H9 (cell line): ENCODE measurements at regions not wholly inside any gene's neighbourhood (a gene's known extent, or its start where the extent isn't known, plus 50 kb on each side); places are given as distances from the start of the nearest gene placed in this dataset.

ENCODE experiments used
- DNase-seq: peaks from one replicate; pipeline ENCODE4 v3.0.0-alpha.2; 2017
- H2AFZ ChIP-seq: one replicate; pipeline ENCODE4 v1.6.1; 2013; ENCODE audit warnings: mild to moderate bottlenecking, low read length, control low read depth, moderate library complexity
- H2AK5ac ChIP-seq: 2 replicates; pipeline ENCODE4 v1.6.1; 2013; ENCODE audit warnings: low read length, control low read depth, mixed read lengths; ENCODE audit not compliant: insufficient read length
- H2BK120ac ChIP-seq: one replicate; pipeline ENCODE4 v1.6.1; 2013; ENCODE audit warnings: low read depth, mild to moderate bottlenecking, low read length, control low read depth, inconsistent platforms; ENCODE audit not compliant: poor library complexity, severe bottlenecking
- H2BK12ac ChIP-seq: 2 replicates; pipeline ENCODE4 v1.6.1; 2013; ENCODE audit warnings: low read length, control low read depth, mixed read lengths, low read depth; ENCODE audit not compliant: insufficient read length
- H2BK15ac ChIP-seq: 2 replicates; pipeline ENCODE4 v1.6.1; 2013; ENCODE audit warnings: low read depth, low read length, control low read depth
- H2BK20ac ChIP-seq: one replicate; pipeline ENCODE4 v1.6.1; 2013; ENCODE audit warnings: low read depth, mild to moderate bottlenecking, low read length, control low read depth, inconsistent platforms; ENCODE audit not compliant: poor library complexity, severe bottlenecking
- H2BK5ac ChIP-seq: 2 replicates; pipeline ENCODE4 v1.6.1; 2013; ENCODE audit warnings: low read length, control low read depth, mixed read lengths; ENCODE audit not compliant: insufficient read length
- H3K14ac ChIP-seq: 2 replicates; pipeline ENCODE4 v1.6.1; 2013; ENCODE audit warnings: low read length, control low read depth; ENCODE audit not compliant: insufficient read depth
- H3K18ac ChIP-seq: 2 replicates; pipeline ENCODE4 v1.6.1; 2013; ENCODE audit warnings: low read depth, mild to moderate bottlenecking, mixed read lengths, low read length, control low read depth; ENCODE audit not compliant: insufficient read length
- H3K23ac ChIP-seq: 2 replicates; pipeline ENCODE4 v1.6.1; 2013; ENCODE audit warnings: low read length, control low read depth, mixed read lengths, low read depth; ENCODE audit not compliant: insufficient read length
- H3K23me2 ChIP-seq: 2 replicates; pipeline ENCODE4 v1.6.1; 2013; ENCODE audit warnings: low read depth, mild to moderate bottlenecking, mixed read lengths, low read length, control low read depth; ENCODE audit not compliant: insufficient read length, poor library complexity, severe bottlenecking
- H3K27ac ChIP-seq: 2 replicates; pipeline ENCODE4 v1.5.1; 2013; ENCODE audit warnings: low read length, control low read depth, mixed read lengths, low read depth; ENCODE audit not compliant: insufficient read length
- H3K27me3 ChIP-seq: 2 replicates; pipeline ENCODE4 v1.6.1; 2013; ENCODE audit warnings: low read length, control low read depth, inconsistent platforms; ENCODE audit not compliant: insufficient read depth
- H3K4ac ChIP-seq: 2 replicates; pipeline ENCODE4 v1.6.1; 2013; ENCODE audit warnings: low read depth, mild to moderate bottlenecking, control low read depth, inconsistent platforms, low read length, moderate library complexity
- H3K4me1 ChIP-seq: 2 replicates; pipeline ENCODE4 v1.6.1; 2013; ENCODE audit warnings: low read length, control low read depth, inconsistent platforms; ENCODE audit not compliant: insufficient read depth
- H3K4me2 ChIP-seq: 2 replicates; pipeline ENCODE4 v1.6.1; 2013; ENCODE audit warnings: low read length, control low read depth, mixed read lengths; ENCODE audit not compliant: insufficient read length, insufficient read depth
- H3K56ac ChIP-seq: 2 replicates; pipeline ENCODE4 v1.6.1; 2013; ENCODE audit warnings: low read depth, mild to moderate bottlenecking, mixed read lengths, low read length, control low read depth; ENCODE audit not compliant: insufficient read length
- H3K79me1 ChIP-seq: 2 replicates; pipeline ENCODE4 v1.6.1; 2013; ENCODE audit warnings: low read depth, mild to moderate bottlenecking, moderate library complexity, low read length, control low read depth, inconsistent platforms; ENCODE audit not compliant: insufficient read depth, poor library complexity, severe bottlenecking
- H3K79me2 ChIP-seq: 2 replicates; pipeline ENCODE4 v1.6.1; 2013; ENCODE audit warnings: low read length, control low read depth, inconsistent platforms; ENCODE audit not compliant: insufficient read depth
- H3K9ac ChIP-seq: 2 replicates; pipeline ENCODE4 v1.6.1; 2013; ENCODE audit warnings: low read length, control low read depth, mixed read lengths; ENCODE audit not compliant: insufficient read length; ENCODE audit errors: extremely low read depth
- H3K9me3 ChIP-seq: one replicate; pipeline ENCODE4 v1.6.1; 2013; ENCODE audit warnings: low read depth, low read length, inconsistent platforms; ENCODE audit not compliant: control insufficient read depth
- H3T11ph ChIP-seq: one replicate; pipeline ENCODE4 v1.6.1; 2013; ENCODE audit warnings: mild to moderate bottlenecking, low read length, control low read depth, inconsistent platforms
- H4K20me1 ChIP-seq: one replicate; pipeline ENCODE4 v1.6.1; 2013; ENCODE audit not compliant: control insufficient read depth, insufficient read length, insufficient read depth
- H4K5ac ChIP-seq: 2 replicates; pipeline ENCODE4 v1.6.1; 2013; ENCODE audit warnings: low read depth, mild to moderate bottlenecking, mixed read lengths, low read length, control low read depth; ENCODE audit not compliant: insufficient read length
- H4K8ac ChIP-seq: replicated peaks from 2 replicates; pipeline ENCODE4 v1.6.1; 2013; ENCODE audit warnings: low read length, control low read depth, mixed read lengths, low read depth; ENCODE audit not compliant: insufficient read length
- H4K91ac ChIP-seq: 2 replicates; pipeline ENCODE4 v1.6.1; 2013; ENCODE audit warnings: low read depth, mild to moderate bottlenecking, moderate library complexity, mixed read lengths, low read length, control low read depth; ENCODE audit not compliant: insufficient read length
- H3K27ac Mint-ChIP-seq, 3 experiments: 2 replicates in 2 of 3; 3 replicates in 1 of 3; pipeline ENCODE4 v1.8.0; 2020 to 2021; ENCODE audit warnings: mixed read lengths in 3 of 3, mild to moderate bottlenecking in 1 of 3, moderate library complexity in 1 of 3
- H3K27me3 Mint-ChIP-seq: 2 replicates; pipeline ENCODE4 v1.8.0; 2021; ENCODE audit warnings: low read depth, mild to moderate bottlenecking, moderate library complexity, mixed read lengths
- H3K36me3 Mint-ChIP-seq, 3 experiments: 2 replicates in 2 of 3; 3 replicates in 1 of 3; pipeline ENCODE4 v1.8.0; 2020 to 2021; ENCODE audit warnings: low read depth in 3 of 3, mixed read lengths in 3 of 3; ENCODE audit not compliant: insufficient read depth in 1 of 3
- H3K4me1 Mint-ChIP-seq, 2 experiments: 2 replicates each; pipeline ENCODE4 v1.8.0; 2020; ENCODE audit warnings: mixed read lengths in 2 of 2
- H3K4me3 Mint-ChIP-seq, 2 experiments: 2 replicates in 1 of 2; 3 replicates in 1 of 2; pipeline ENCODE4 v1.8.0; 2020 to 2021; ENCODE audit warnings: mild to moderate bottlenecking in 2 of 2, mixed read lengths in 2 of 2, moderate library complexity in 1 of 2
- H3K9me3 Mint-ChIP-seq, 2 experiments: 2 replicates in 1 of 2; 3 replicates in 1 of 2; pipeline ENCODE4 v1.8.0; 2020; ENCODE audit warnings: mild to moderate bottlenecking in 2 of 2, mixed read lengths in 2 of 2, moderate library complexity in 1 of 2
- WGBS: extraction: QIAGEN DNeasy Blood & Tissue Kit; methylation state at CpG from one replicate; pipeline ENCODE4 v1.1.7; 2013; ENCODE audit warnings: missing lambda C conversion rate, low lambda C conversion rate, mixed read lengths; ENCODE audit not compliant: insufficient read length; ENCODE audit errors: extremely low coverage; 5-methylcytosine and 5-hydroxymethylcytosine counted together
- TF ChIP-seq, protein P1 (sequence below): fragments of 200-600 bp; sonication (generic); conservative IDR thresholded peaks from 3 replicates; pipeline ENCODE4 v1.8.0; 2021; ENCODE audit warnings: antibody characterized with exemption, mild to moderate bottlenecking

- WGBS: no CpG with 5 or more reads among the region's 3 CpGs
- Histone ChIP-seq H4K91ac (no peak overlapping the region), H4K8ac (no peak overlapping the region)
These were observed 498.2 kb downstream of the NSUN3 start for GRCh38 chr3:94561094-94561493.

More at GRCh38 chr3:94561094-94561493, 498.2 kb downstream of the NSUN3 start:
- Histone ChIP-seq H3K27ac (no peak overlapping the region), H4K5ac (no peak overlapping the region), H3K27me3 (no peaks in the 10 kb centered on the region), H3K9me3 (peaks cover 7% of the 10 kb centered on the region), H3K4me1 (peaks cover 3% of the 10 kb centered on the region; the same call in 1 of the 2 replicates), H3K14ac (no peak overlapping the region), H2BK12ac (no peak overlapping the region), H3K18ac (no peak overlapping the region), H4K20me1 (no peaks in the 10 kb centered on the region), H3K23me2 (no peaks in the 10 kb centered on the region), H2BK120ac (no peak overlapping the region), H3K79me2 (no peaks in the 10 kb centered on the region), H3K4me2 (no peak overlapping the region), H2AK5ac (no peak overlapping the region), H3K23ac (no peak overlapping the region), H2BK15ac (no peak overlapping the region), H2BK5ac (no peak overlapping the region), H3T11ph (no peak overlapping the region), H2AFZ (no peak overlapping the region), H3K56ac (no peak overlapping the region), H3K4ac (no peak overlapping the region), H3K9ac (no peak overlapping the region), H2BK20ac (no peak overlapping the region), H3K79me1 (no peaks in the 10 kb centered on the region)
- no peaks in the 10 kb centered on the region for H3K27me3 Mint-ChIP-seq
- H3K4me1 Mint-ChIP-seq: peaks cover 11 to 13% of the 10 kb centered on the region in 2 experiments
- TF ChIP-seq, protein P1, sequence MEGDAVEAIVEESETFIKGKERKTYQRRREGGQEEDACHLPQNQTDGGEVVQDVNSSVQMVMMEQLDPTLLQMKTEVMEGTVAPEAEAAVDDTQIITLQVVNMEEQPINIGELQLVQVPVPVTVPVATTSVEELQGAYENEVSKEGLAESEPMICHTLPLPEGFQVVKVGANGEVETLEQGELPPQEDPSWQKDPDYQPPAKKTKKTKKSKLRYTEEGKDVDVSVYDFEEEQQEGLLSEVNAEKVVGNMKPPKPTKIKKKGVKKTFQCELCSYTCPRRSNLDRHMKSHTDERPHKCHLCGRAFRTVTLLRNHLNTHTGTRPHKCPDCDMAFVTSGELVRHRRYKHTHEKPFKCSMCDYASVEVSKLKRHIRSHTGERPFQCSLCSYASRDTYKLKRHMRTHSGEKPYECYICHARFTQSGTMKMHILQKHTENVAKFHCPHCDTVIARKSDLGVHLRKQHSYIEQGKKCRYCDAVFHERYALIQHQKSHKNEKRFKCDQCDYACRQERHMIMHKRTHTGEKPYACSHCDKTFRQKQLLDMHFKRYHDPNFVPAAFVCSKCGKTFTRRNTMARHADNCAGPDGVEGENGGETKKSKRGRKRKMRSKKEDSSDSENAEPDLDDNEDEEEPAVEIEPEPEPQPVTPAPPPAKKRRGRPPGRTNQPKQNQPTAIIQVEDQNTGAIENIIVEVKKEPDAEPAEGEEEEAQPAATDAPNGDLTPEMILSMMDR: no peak
- no peak overlapping the region for H3K27ac Mint-ChIP-seq
- peaks cover 11 to 19% of the 10 kb centered on the region in 2 experiments; a peak in 4 of 5 replicates for H3K9me3 Mint-ChIP-seq
- H3K4me3 Mint-ChIP-seq: no peak overlapping the region
- DNase-seq: no peak
- peaks cover 10 to 11% (median 10%) of the 10 kb centered on the region in 3 experiments for H3K36me3 Mint-ChIP-seq
